Skin of body (tissue), 1 donor: ENCODE measurements at regions not wholly inside any gene's neighbourhood (a gene's known extent, or its start where the extent isn't known, plus 50 kb on each side); places are given as distances from the start of the nearest gene placed in this dataset.

Experiments
- DNase-seq: peaks from one replicate; lab custom pipeline; 2025; lab: John Stamatoyannopoulos, UW

GRCh38 chr10:4063717-4064116, 278.7 kb upstream of the KLF6 start:
- no peak for DNase-seq

- DNase-seq = no peak
Measured at GRCh38 chr10:4062751-4063150, 277.7 kb upstream of the KLF6 start.

- no peak for DNase-seq
Measured at GRCh38 chr10:4062072-4062471, 277.1 kb upstream of the KLF6 start.

GRCh38 chr10:4061441-4061951, 276.5 kb upstream of the KLF6 start:
- no peak for DNase-seq

GRCh38 chr10:4059471-4060138, 274.6 kb upstream of the KLF6 start:
- DNase-seq = no peak

GRCh38 chr10:4058514-4059029, 273.6 kb upstream of the KLF6 start:
- DNase-seq = no peak

- no peak for DNase-seq
Measured at GRCh38 chr10:4057725-4058513, 272.9 kb upstream of the KLF6 start.

- no peak for DNase-seq
Measured at GRCh38 chr10:4057021-4057420, 272.0 kb upstream of the KLF6 start.

GRCh38 chr10:4054656-4055435, 269.8 kb upstream of the KLF6 start:
- no peak for DNase-seq

GRCh38 chr10:4053940-4054339, 268.9 kb upstream of the KLF6 start:
- no peak for DNase-seq

- DNase-seq = no peak
Measured at GRCh38 chr10:4051641-4052151, 266.7 kb upstream of the KLF6 start.

GRCh38 chr10:4051011-4051640, 266.1 kb upstream of the KLF6 start:
- peak; percentile 31 for DNase-seq

GRCh38 chr10:4050061-4050460, 265.1 kb upstream of the KLF6 start:
- DNase-seq = no peak

- DNase-seq = no peak
Measured at GRCh38 chr10:4049348-4049747, 264.3 kb upstream of the KLF6 start.

GRCh38 chr10:4048236-4048864, 263.3 kb upstream of the KLF6 start:
- no peak for DNase-seq

- DNase-seq = no peak
Measured at GRCh38 chr10:4046712-4047354, 261.8 kb upstream of the KLF6 start.

- DNase-seq = no peak
Measured at GRCh38 chr10:4046030-4046429, 261.0 kb upstream of the KLF6 start.

- DNase-seq = no peak
Measured at GRCh38 chr10:4043897-4044665, 259.1 kb upstream of the KLF6 start.

GRCh38 chr10:4041635-4042034, 256.6 kb upstream of the KLF6 start:
- DNase-seq = no peak
